H1 (cell line): ENCODE measurements at regions not wholly inside any gene's neighbourhood (a gene's known extent, or its start where the extent isn't known, plus 50 kb on each side); places are given as distances from the start of the nearest gene placed in this dataset.

ENCODE experiments used
- CTCF ChIA-PET: fragments of 300-600 bp; sonication (Branson Sonifier 250); formaldehyde crosslinking; loops from one replicate; lab custom pipeline; 2021; ENCODE audit not compliant: partially characterized antibody; lab: Charles Lee
- POLR2A ChIA-PET: fragments of 300-600 bp; sonication (Branson Sonifier 250); formaldehyde crosslinking; loops from one replicate; lab custom pipeline; 2021; ENCODE audit warnings: inconsistent platforms; ENCODE audit not compliant: partially characterized antibody; lab: Charles Lee
- DNase-seq, 2 experiments: peaks; one replicate each; pipeline versions ENCODE4 v3.0.0 to v3.0.0-alpha.2; 2010 to 2022; ENCODE audit warnings: low spot score in 2 of 2, low read depth in 1 of 2, mixed read lengths in 1 of 2
- FAIRE-seq: peaks from 2 replicates; lab custom pipeline; 2011; peaks lifted over from hg19 to GRCh38; lab: Jason Lieb, UNC
- H2AFZ ChIP-seq: 2 replicates; pipeline ENCODE4 v1.8.1; 2012; ENCODE audit warnings: low read length, inconsistent platforms
- H2AK5ac ChIP-seq: 2 replicates; pipeline ENCODE4 v1.6.1; 2013; ENCODE audit warnings: low read depth, low read length
- H2BK120ac ChIP-seq: replicated peaks from 2 replicates; pipeline ENCODE3; 2013; ENCODE audit warnings: low read depth, low read length, inconsistent platforms
- H2BK12ac ChIP-seq: 2 replicates; pipeline ENCODE4 v1.6.1; 2013; ENCODE audit warnings: low read depth, low read length
- H2BK15ac ChIP-seq: 2 replicates; pipeline ENCODE4 v1.6.1; 2013; ENCODE audit warnings: low read length
- H2BK20ac ChIP-seq: 2 replicates; pipeline ENCODE4 v1.6.1; 2013; ENCODE audit warnings: low read length
- H2BK5ac ChIP-seq: 2 replicates; pipeline ENCODE4 v1.6.1; 2013; ENCODE audit warnings: low read depth, low read length
- H3K14ac ChIP-seq: 2 replicates; pipeline ENCODE4 v1.6.1; 2013; ENCODE audit warnings: inconsistent platforms; ENCODE audit not compliant: insufficient read length
- H3K18ac ChIP-seq: 2 replicates; pipeline ENCODE4 v1.6.1; 2013; ENCODE audit warnings: low read length; ENCODE audit errors: extremely low read depth
- H3K23ac ChIP-seq: 2 replicates; pipeline ENCODE4 v1.6.1; 2013; ENCODE audit warnings: inconsistent platforms; ENCODE audit not compliant: insufficient read length
- H3K23me2 ChIP-seq: 2 replicates; pipeline ENCODE4 v1.6.1; 2013; ENCODE audit warnings: low read depth, low read length
- H3K27ac ChIP-seq: 2 replicates; pipeline ENCODE4 v1.6.1; 2011; ENCODE audit warnings: low read depth, low read length, inconsistent platforms
- H3K27me3 ChIP-seq, 4 experiments: replicated peaks in 1 of 4; 1 replicate in 1 of 4; 2 replicates in 3 of 4; pipeline versions ENCODE4 v1.6.1 to v1.8.1; 2011 to 2013; ENCODE audit warnings: low read length in 3 of 4, mild to moderate bottlenecking in 3 of 4, inconsistent platforms in 2 of 4, mixed read lengths in 2 of 4, moderate library complexity in 1 of 4; ENCODE audit not compliant: control insufficient read depth in 3 of 4, insufficient read depth in 3 of 4; ENCODE audit errors: extremely low read depth in 1 of 4
- H3K36me3 ChIP-seq, 4 experiments: 2 replicates each; pipeline versions ENCODE4 v1.6.1 to v1.8.1; 2011 to 2013; ENCODE audit warnings: mild to moderate bottlenecking in 4 of 4, low read length in 3 of 4, moderate library complexity in 2 of 4, control low read depth in 1 of 4, inconsistent platforms in 1 of 4; ENCODE audit not compliant: insufficient read depth in 4 of 4, control insufficient read depth in 2 of 4
- H3K4ac ChIP-seq: replicated peaks from 2 replicates; pipeline ENCODE3; 2013; ENCODE audit warnings: low read length, low read depth, mixed read lengths, inconsistent platforms; ENCODE audit not compliant: insufficient read length
- H3K4me1 ChIP-seq, 4 experiments: replicated peaks in 1 of 4; 1 replicate in 1 of 4; 2 replicates in 3 of 4; pipeline versions ENCODE4 v1.6.1 to v1.8.1; 2011 to 2013; ENCODE audit warnings: low read length in 3 of 4, inconsistent platforms in 2 of 4, mixed read lengths in 1 of 4; ENCODE audit not compliant: insufficient read depth in 4 of 4, control insufficient read depth in 3 of 4
- H3K4me2 ChIP-seq, 2 experiments: 2 replicates each; pipeline versions ENCODE4 v1.6.1 to v1.8.1; 2011 to 2013; ENCODE audit warnings: low read depth in 2 of 2, low read length in 2 of 2, control low read depth in 1 of 2, inconsistent platforms in 1 of 2, mild to moderate bottlenecking in 1 of 2; ENCODE audit not compliant: insufficient read depth in 1 of 2
- H3K4me3 ChIP-seq, 4 experiments: fragments of 200-600, 300-600 bp in 1 of 4; sonication (generic), shearing (Covaris generic), sonication (Bioruptor Twin) in 1 of 4; 2 replicates each; pipeline versions ENCODE4 v1.5.1 to v1.8.1; 2011 to 2016; ENCODE audit warnings: low read length in 4 of 4, low read depth in 3 of 4, control low read depth in 2 of 4, inconsistent platforms in 2 of 4, mild to moderate bottlenecking in 2 of 4, mixed read lengths in 1 of 4, moderate library complexity in 1 of 4; ENCODE audit not compliant: insufficient read depth in 2 of 4; ENCODE audit errors: extremely low read depth in 1 of 4
- H3K56ac ChIP-seq: replicated peaks from 2 replicates; pipeline ENCODE3; 2013; ENCODE audit warnings: low read depth, mild to moderate bottlenecking, mixed read lengths, low read length, inconsistent platforms; ENCODE audit not compliant: insufficient read length
- H3K79me1 ChIP-seq: 2 replicates; pipeline ENCODE4 v1.6.1; 2013; ENCODE audit warnings: low read depth, low read length, control low read depth
- H3K79me2 ChIP-seq, 2 experiments: 2 replicates each; pipeline versions ENCODE4 v1.6.1 to v1.8.1; 2012 to 2013; ENCODE audit warnings: low read length in 2 of 2, mild to moderate bottlenecking in 2 of 2, inconsistent platforms in 1 of 2; ENCODE audit not compliant: insufficient read depth in 2 of 2, control insufficient read depth in 1 of 2
- H3K9ac ChIP-seq, 4 experiments: replicated peaks in 1 of 4; 1 replicate in 1 of 4; 2 replicates in 3 of 4; pipeline versions ENCODE4 v1.6.1 to v1.8.1; 2011 to 2013; ENCODE audit warnings: low read depth in 3 of 4, low read length in 3 of 4, control low read depth in 2 of 4, mild to moderate bottlenecking in 2 of 4, moderate library complexity in 2 of 4, inconsistent platforms in 1 of 4; ENCODE audit errors: extremely low read depth in 1 of 4
- H3K9me3 ChIP-seq, 2 experiments: 2 replicates each; pipeline versions ENCODE4 v1.6.1 to v1.8.1; 2012 to 2013; ENCODE audit warnings: mild to moderate bottlenecking in 2 of 2, moderate library complexity in 2 of 2, control low read depth in 1 of 2, inconsistent platforms in 1 of 2, low read depth in 1 of 2, low read length in 1 of 2, mixed read lengths in 1 of 2; ENCODE audit not compliant: insufficient read depth in 2 of 2
- H4K20me1 ChIP-seq, 2 experiments: replicated peaks in 1 of 2; 2 replicates each; pipeline versions ENCODE3 to v1.8.1; 2011 to 2013; ENCODE audit warnings: inconsistent platforms in 2 of 2, low read length in 2 of 2, mild to moderate bottlenecking in 1 of 2; ENCODE audit not compliant: insufficient read depth in 2 of 2, control insufficient read depth in 1 of 2
- H4K5ac ChIP-seq: 2 replicates; pipeline ENCODE4 v1.6.1; 2013; ENCODE audit warnings: low read length, low read depth, mixed read lengths, inconsistent platforms; ENCODE audit not compliant: insufficient read length
- H4K8ac ChIP-seq: 2 replicates; pipeline ENCODE4 v1.8.0; 2013; ENCODE audit warnings: mild to moderate bottlenecking, moderate library complexity, low read length, inconsistent platforms; ENCODE audit not compliant: insufficient read depth; ENCODE audit errors: extremely low read depth
- H4K91ac ChIP-seq: replicated peaks from 2 replicates; pipeline ENCODE3; 2013; ENCODE audit warnings: low read length, mixed read lengths, inconsistent platforms; ENCODE audit not compliant: insufficient read length
- BACH1 ChIP-seq: IDR thresholded peaks from 2 replicates; pipeline ENCODE4 v1.6.1; 2012; ENCODE audit warnings: low read length, improper control_type of control experiment
- CBX5 ChIP-seq: fragments of 300-800, 300-1000 bp; sonication (generic); IDR thresholded peaks from 2 replicates; pipeline ENCODE4 v1.7.1; 2016; ENCODE audit warnings: antibody characterized with exemption, low read length, low read depth
- CHD1 ChIP-seq: IDR thresholded peaks from 2 replicates; pipeline ENCODE4 v1.6.1; 2012; ENCODE audit warnings: low read depth, low read length, improper control_type of control experiment
- CHD2 ChIP-seq: IDR thresholded peaks from 2 replicates; pipeline ENCODE4 v1.6.1; 2012; ENCODE audit warnings: low read length, improper control_type of control experiment
- EGR1 ChIP-seq: IDR thresholded peaks from 2 replicates; pipeline ENCODE4 v1.6.1; 2011; ENCODE audit warnings: low read depth, low read length, borderline replicate concordance
- GABPA ChIP-seq: IDR thresholded peaks from 2 replicates; pipeline ENCODE4 v1.6.1; 2011; ENCODE audit warnings: mild to moderate bottlenecking, low read length, moderate library complexity, borderline replicate concordance; ENCODE audit not compliant: insufficient read depth
- KDM1A ChIP-seq: fragments of 200-600, 300-600 bp; sonication (generic); IDR thresholded peaks from 2 replicates; pipeline ENCODE4 v1.7.1; 2016; ENCODE audit warnings: mild to moderate bottlenecking, low read length, borderline replicate concordance
- POLR2AphosphoS5 ChIP-seq: IDR thresholded peaks from 2 replicates; pipeline ENCODE4 v1.6.1; 2011; ENCODE audit warnings: low read depth, low read length
- RNF2 ChIP-seq: fragments of 200-900, 300-1000 bp; sonication (generic); IDR thresholded peaks from 2 replicates; pipeline ENCODE4 v1.7.1; 2016; ENCODE audit warnings: borderline replicate concordance, low read depth, mild to moderate bottlenecking, antibody characterized with exemption, low read length; ENCODE audit not compliant: poor library complexity, severe bottlenecking; ENCODE audit errors: missing control alignments
- RXRA ChIP-seq: IDR thresholded peaks from 2 replicates; pipeline ENCODE4 v1.6.1; 2011; ENCODE audit warnings: low read depth, mild to moderate bottlenecking, low read length, moderate library complexity; ENCODE audit not compliant: insufficient read depth
- SAP30 ChIP-seq: fragments of 300-600 bp; sonication (generic); IDR thresholded peaks from 2 replicates; pipeline ENCODE4 v1.7.1; 2012; ENCODE audit warnings: low read length, moderate library complexity, mild to moderate bottlenecking, inconsistent platforms; ENCODE audit not compliant: insufficient read depth, insufficient replicate concordance
- SP1 ChIP-seq: IDR thresholded peaks from 2 replicates; pipeline ENCODE4 v1.6.1; 2011; ENCODE audit warnings: low read depth, low read length
- SRF ChIP-seq: IDR thresholded peaks from 2 replicates; pipeline ENCODE4 v1.6.1; 2011; ENCODE audit warnings: mild to moderate bottlenecking, low read depth, low read length, moderate library complexity
- WGBS, 2 experiments: shearing (Covaris generic) in 1 of 2; methylation state at CpG; one replicate each; pipeline versions ENCODE4 v1.1.6 to v1.1.7; 2013 to 2015; ENCODE audit warnings: low lambda C conversion rate in 2 of 2, mixed read lengths in 2 of 2, inconsistent platforms in 1 of 2, low coverage in 1 of 2, missing lambda C conversion rate in 1 of 2; ENCODE audit not compliant: insufficient replicate concordance in 2 of 2, insufficient coverage in 1 of 2, insufficient read length in 1 of 2; ENCODE audit errors: extremely low coverage in 1 of 2, missing lambda C conversion rate in 1 of 2; 5-methylcytosine and 5-hydroxymethylcytosine counted together
- TF ChIP-seq, protein P1 (sequence below): IDR thresholded peaks from 2 replicates; pipeline ENCODE4 v1.6.1; 2012; ENCODE audit warnings: inconsistent platforms

GRCh38 chr3:107198581-107199181 lies 178.6 kb upstream of the CCDC54 start:
- Histone ChIP-seq H3K4ac (no peak overlapping the region), H3K4me2 (no peak overlapping the region), H3K4me1 (no peaks in the 10 kb centered on the region), H3K23ac (no peak overlapping the region), H3K27me3 (no peaks in the 10 kb centered on the region), H3K4me3 (no peak overlapping the region), H4K5ac (no peak overlapping the region), H3K14ac (no peak overlapping the region), H2BK20ac (no peak overlapping the region), H3K56ac (no peak overlapping the region), H3K9me3 (no peaks in the 10 kb centered on the region), H3K18ac (no peak overlapping the region), H2AFZ (no peak overlapping the region), H2BK5ac (no peak overlapping the region), H3K27ac (no peak overlapping the region), H4K8ac (no peak overlapping the region), H4K20me1 (no peaks in the 10 kb centered on the region), H2BK12ac (no peak overlapping the region), H3K23me2 (no peaks in the 10 kb centered on the region), H2BK15ac (no peak overlapping the region), H2AK5ac (no peak overlapping the region), H3K79me2 (no peaks in the 10 kb centered on the region), H2BK120ac (no peak overlapping the region), H3K36me3 (no peaks in the 10 kb centered on the region), H3K79me1 (no peaks in the 10 kb centered on the region), H3K9ac (no peak overlapping the region), H4K91ac (no peak overlapping the region)
- FAIRE-seq (no peak), DNase-seq (no peak)
- CTCF ChIA-PET: interaction anchor here (1.0 to 1.9 kb wide), 8 partner anchors 8 to 345 kb away, joined by 3 to 7 read pairs (median 4); no protein-coding TSS in a partner anchor
- 83% methylated on average over 9 of the region's 9 CpGs; no CpG with 5 or more reads in 1 of the 2 experiments for WGBS, 2 experiments
- POLR2A ChIA-PET: no interaction called here
- TF ChIP-seq GABPA (no peak), POLR2AphosphoS5 (no peak), KDM1A (no peak), SAP30 (no peak), BACH1 (no peak), CBX5 (no peak), RXRA (no peak), EGR1 (no peak), CHD1 (no peak), SRF (no peak), CHD2 (no peak), SP1 (no peak), RNF2 (no peak)
- TF ChIP-seq, protein P1, sequence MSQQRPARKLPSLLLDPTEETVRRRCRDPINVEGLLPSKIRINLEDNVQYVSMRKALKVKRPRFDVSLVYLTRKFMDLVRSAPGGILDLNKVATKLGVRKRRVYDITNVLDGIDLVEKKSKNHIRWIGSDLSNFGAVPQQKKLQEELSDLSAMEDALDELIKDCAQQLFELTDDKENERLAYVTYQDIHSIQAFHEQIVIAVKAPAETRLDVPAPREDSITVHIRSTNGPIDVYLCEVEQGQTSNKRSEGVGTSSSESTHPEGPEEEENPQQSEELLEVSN: no peak
